A549 (cell line): ENCODE measurements at regions not wholly inside any gene's neighbourhood (a gene's known extent, or its start where the extent isn't known, plus 50 kb on each side); places are given as distances from the start of the nearest gene placed in this dataset.

Experiments
- ATAC-seq, 2 experiments: fragments of 200-7000 bp in 1 of 2; fragments of >200 bp in 1 of 2; cut with Nextera tagmentation in 1 of 2; cut with Tn5 transposase in 1 of 2; 3 replicates each; pipeline versions ENCODE4 v1.8.0 to v1.9.1; 2018 to 2020; ENCODE audit warnings: mild to moderate bottlenecking in 1 of 2, moderate library complexity in 1 of 2
- CTCF ChIA-PET: fragments of 300-600 bp; sonication (Branson Sonifier 250); formaldehyde crosslinking; extraction: SDS; loops from one replicate; lab custom pipeline; 2021; ENCODE audit warnings: antibody characterized with exemption, inconsistent platforms; lab: Yijun Ruan, JAX
- POLR2A ChIA-PET: fragments of 350-600 bp; formaldehyde crosslinking; extraction: SDS; loops from one replicate; lab custom pipeline; 2021; ENCODE audit warnings: antibody characterized with exemption, inconsistent platforms; lab: Yijun Ruan, JAX
- DNase-seq, 2 experiments: peaks; one replicate each; pipeline versions ENCODE4 v3.0.0 to v3.0.0-alpha.2; 2011 to 2016; ENCODE audit warnings: low read depth in 1 of 2, low spot score in 1 of 2
- FAIRE-seq: peaks from 2 replicates; lab custom pipeline; 2011; peaks lifted over from hg19 to GRCh38; lab: Jason Lieb, UNC
- H3K27ac ChIP-seq, 2 experiments: fragments of >200 bp; sonication (Bioruptor Twin); formaldehyde crosslinking; 3 replicates each; pipeline ENCODE4 v1.5.1; 2016 to 2017
- H3K4me1 ChIP-seq: fragments of >200 bp; sonication (Bioruptor Twin); formaldehyde crosslinking; 3 replicates; pipeline ENCODE4 v1.6.1; 2016
- H3K4me2 ChIP-seq: fragments of >200 bp; sonication (Bioruptor Twin); formaldehyde crosslinking; 3 replicates; pipeline ENCODE4 v1.6.1; 2016
- H3K4me3 ChIP-seq: fragments of >200 bp; sonication (Bioruptor Twin); formaldehyde crosslinking; 3 replicates; pipeline ENCODE4 v1.5.1; 2016
- H3K9me3 ChIP-seq: fragments of >200 bp; sonication (Bioruptor Twin); formaldehyde crosslinking; 3 replicates; pipeline ENCODE4 v1.6.1; 2016
- CEBPB ChIP-seq, 2 experiments: fragments of >200 bp in 1 of 2; sonication (Bioruptor Twin) in 1 of 2; formaldehyde crosslinking in 1 of 2; IDR thresholded peaks; 2 replicates each; pipeline ENCODE4 v1.6.1; 2012 to 2016
- CHD4 ChIP-seq: fragments of 200-600 bp; sonication (generic); IDR thresholded peaks from 2 replicates; pipeline ENCODE4 v1.6.1; 2016; ENCODE audit warnings: antibody characterized with exemption, mild to moderate bottlenecking, borderline replicate concordance
- CTCF ChIP-seq: fragments of >200 bp; sonication (Bioruptor Twin); formaldehyde crosslinking; IDR thresholded peaks from 3 replicates; pipeline ENCODE4 v1.5.1; 2016
- EHF ChIP-seq: fragments of 250-450 bp; sonication (Bioruptor Pico); IDR thresholded peaks from 2 replicates; pipeline ENCODE4 v1.5.0; 2020; ENCODE audit warnings: mild to moderate bottlenecking
- EHMT2 ChIP-seq: fragments of 200-600 bp; sonication (generic); IDR thresholded peaks from 2 replicates; pipeline ENCODE4 v1.6.1; 2016; ENCODE audit warnings: antibody characterized with exemption, low read depth, mild to moderate bottlenecking, moderate library complexity
- ESRRA ChIP-seq: fragments of 150-350 bp; IDR thresholded peaks from 2 replicates; pipeline ENCODE4 v1.6.1; 2014; ENCODE audit warnings: mild to moderate bottlenecking, low read length, borderline replicate concordance
- FOSL2 ChIP-seq, 2 experiments: fragments of 450-650 bp in 1 of 2; fragments of >200 bp in 1 of 2; sonication (Bioruptor Twin) in 1 of 2; formaldehyde crosslinking; IDR thresholded peaks; 2 replicates each; pipeline versions ENCODE4 v1.5.0 to v1.6.1; 2016 to 2020; ENCODE audit warnings: mild to moderate bottlenecking in 1 of 2, moderate library complexity in 1 of 2
- HDAC2 ChIP-seq: fragments of 200-600 bp; sonication (generic); IDR thresholded peaks from 2 replicates; pipeline ENCODE4 v1.6.1; 2016
- HEYL ChIP-seq: fragments of 250-450 bp; sonication (Bioruptor Pico); IDR thresholded peaks from 2 replicates; pipeline ENCODE4 v1.8.0; 2021; ENCODE audit warnings: mild to moderate bottlenecking, moderate library complexity
- HMGXB4 ChIP-seq: fragments of 250-450 bp; sonication (Bioruptor Pico); IDR thresholded peaks from 2 replicates; pipeline ENCODE4 v1.5.0; 2021; ENCODE audit warnings: mild to moderate bottlenecking, moderate library complexity, borderline replicate concordance
- HOXB13 ChIP-seq: fragments of 250-450 bp; sonication (Bioruptor Pico); IDR thresholded peaks from 2 replicates; pipeline ENCODE4 v1.5.0; 2020; ENCODE audit warnings: low read depth, mild to moderate bottlenecking, moderate library complexity
- HOXB5 ChIP-seq: fragments of 250-450 bp; sonication (Bioruptor Pico); IDR thresholded peaks from 2 replicates; pipeline ENCODE4 v1.5.0; 2020; ENCODE audit warnings: mild to moderate bottlenecking, moderate library complexity
- JUN ChIP-seq, 2 experiments: fragments of >200 bp; sonication (Bioruptor Twin); formaldehyde crosslinking; IDR thresholded peaks; 2 replicates in 1 of 2; 3 replicates in 1 of 2; pipeline ENCODE4 v1.6.1; 2016 to 2017
- MAFK ChIP-seq: fragments of 450-650 bp; IDR thresholded peaks from 2 replicates; pipeline ENCODE4 v1.6.1; 2014; ENCODE audit not compliant: partially characterized antibody
- NFE2L2 ChIP-seq: fragments of 150-350 bp; conservative IDR thresholded peaks from 2 replicates; pipeline ENCODE4 v1.6.1; 2014; ENCODE audit warnings: low read length
- NPAS2 ChIP-seq: fragments of 250-450 bp; sonication (Bioruptor Pico); IDR thresholded peaks from 2 replicates; pipeline ENCODE4 v1.8.0; 2022; ENCODE audit warnings: mild to moderate bottlenecking, moderate library complexity, borderline replicate concordance
- POLR2AphosphoS2 ChIP-seq: conservative IDR thresholded peaks from 2 replicates; pipeline ENCODE4 v1.6.1; 2012; ENCODE audit warnings: low read length, improper control_type of control experiment, inconsistent platforms
- RAD21 ChIP-seq, 2 experiments: fragments of >200 bp in 1 of 2; sonication (Bioruptor Twin) in 1 of 2; formaldehyde crosslinking in 1 of 2; IDR thresholded peaks in 1 of 2; conservative IDR thresholded peaks in 1 of 2; 2 replicates in 1 of 2; 3 replicates in 1 of 2; pipeline ENCODE4 v1.6.1; 2012 to 2018; ENCODE audit warnings: inconsistent platforms in 1 of 2
- RARB ChIP-seq: fragments of 250-450 bp; sonication (Bioruptor Pico); IDR thresholded peaks from 2 replicates; pipeline ENCODE4 v1.8.0; 2021; ENCODE audit warnings: mild to moderate bottlenecking, moderate library complexity
- RCOR1 ChIP-seq: fragments of 150-350 bp; IDR thresholded peaks from 2 replicates; pipeline ENCODE4 v1.6.1; 2014; ENCODE audit warnings: antibody characterized with exemption, low read length, low read depth
- RFX5 ChIP-seq: fragments of 450-650 bp; IDR thresholded peaks from 2 replicates; pipeline ENCODE4 v1.7.1; 2014; ENCODE audit warnings: antibody characterized with exemption, mild to moderate bottlenecking, moderate library complexity
- SMC3 ChIP-seq: fragments of >200 bp; sonication (Bioruptor Twin); formaldehyde crosslinking; IDR thresholded peaks from 3 replicates; pipeline ENCODE4 v1.6.1; 2018; ENCODE audit warnings: inconsistent platforms
- SREBF2 ChIP-seq: fragments of 450-650 bp; IDR thresholded peaks from 2 replicates; pipeline ENCODE4 v1.6.1; 2014; ENCODE audit warnings: mild to moderate bottlenecking, moderate library complexity
- TP53 ChIP-seq: fragments of 250-450 bp; sonication (Bioruptor Pico); IDR thresholded peaks from 2 replicates; pipeline ENCODE4 v1.5.0; 2021; ENCODE audit warnings: mild to moderate bottlenecking, moderate library complexity
- ZFP36 ChIP-seq: fragments of 450-650 bp; IDR thresholded peaks from 2 replicates; pipeline ENCODE4 v1.6.1; 2014; ENCODE audit warnings: borderline replicate concordance; ENCODE audit not compliant: partially characterized antibody
- ZNF302 ChIP-seq: fragments of 250-450 bp; sonication (Bioruptor Pico); IDR thresholded peaks from 2 replicates; pipeline ENCODE4 v1.9.0; 2021; ENCODE audit warnings: inconsistent platforms, mild to moderate bottlenecking, moderate library complexity
- WGBS: methylation state at CpG from one replicate; pipeline ENCODE4 v1.1.6; 2017; ENCODE audit errors: missing lambda C conversion rate; 5-methylcytosine and 5-hydroxymethylcytosine counted together
- TF ChIP-seq, protein P1 (sequence below): fragments of 150-350 bp; IDR thresholded peaks from 2 replicates; pipeline ENCODE4 v1.6.1; 2014; ENCODE audit warnings: low read depth, mild to moderate bottlenecking, low read length
- TF ChIP-seq, protein P2 (sequence below): fragments of >200 bp; sonication (Bioruptor Twin); formaldehyde crosslinking; IDR thresholded peaks from 2 replicates; pipeline ENCODE4 v1.6.1; 2016

DNA sequence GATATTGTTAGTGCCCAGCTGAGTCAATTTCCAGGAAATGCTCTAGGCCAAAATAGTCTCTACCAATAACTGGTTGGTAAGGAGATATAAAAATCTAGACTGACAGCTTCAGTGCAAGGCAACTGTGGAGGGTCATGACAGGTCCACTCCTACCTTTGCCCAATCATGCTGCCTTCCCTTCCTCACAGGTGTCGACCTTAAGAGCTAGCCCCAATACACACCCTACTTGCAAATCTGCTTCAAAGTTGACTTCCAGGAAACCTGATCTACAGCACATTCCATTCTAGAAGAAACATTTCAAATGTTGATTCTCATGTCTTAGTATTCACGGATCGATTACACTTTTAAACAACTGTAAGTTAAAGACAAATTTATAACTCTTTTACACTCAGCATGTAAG lies 1455.5 kb downstream of the TECRL start:
- Histone ChIP-seq H3K9me3 (no peaks in the 10 kb centered on the region), H3K4me3 (no peak overlapping the region), H3K4me1 (no peaks in the 10 kb centered on the region), H3K27ac (no peak overlapping the region), H3K4me2 (no peak overlapping the region)
- POLR2A ChIA-PET, result no interaction called here
- DNase-seq, result no peak
- FAIRE-seq, result no peak
- CTCF ChIA-PET, result no interaction called here
- ATAC-seq, result no peak
- WGBS, result 11% methylated on average over 3 of the region's 3 CpGs
- no peak for TF ChIP-seq HOXB5 (CRISPR knock-in tag)
- no peak for TF ChIP-seq HEYL
- no peak for TF ChIP-seq POLR2AphosphoS2
- no peak for TF ChIP-seq ESRRA
- TF ChIP-seq, protein P1, sequence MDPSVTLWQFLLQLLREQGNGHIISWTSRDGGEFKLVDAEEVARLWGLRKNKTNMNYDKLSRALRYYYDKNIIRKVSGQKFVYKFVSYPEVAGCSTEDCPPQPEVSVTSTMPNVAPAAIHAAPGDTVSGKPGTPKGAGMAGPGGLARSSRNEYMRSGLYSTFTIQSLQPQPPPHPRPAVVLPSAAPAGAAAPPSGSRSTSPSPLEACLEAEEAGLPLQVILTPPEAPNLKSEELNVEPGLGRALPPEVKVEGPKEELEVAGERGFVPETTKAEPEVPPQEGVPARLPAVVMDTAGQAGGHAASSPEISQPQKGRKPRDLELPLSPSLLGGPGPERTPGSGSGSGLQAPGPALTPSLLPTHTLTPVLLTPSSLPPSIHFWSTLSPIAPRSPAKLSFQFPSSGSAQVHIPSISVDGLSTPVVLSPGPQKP, result no peak
- no peak for TF ChIP-seq RFX5
- TF ChIP-seq, protein P2, sequence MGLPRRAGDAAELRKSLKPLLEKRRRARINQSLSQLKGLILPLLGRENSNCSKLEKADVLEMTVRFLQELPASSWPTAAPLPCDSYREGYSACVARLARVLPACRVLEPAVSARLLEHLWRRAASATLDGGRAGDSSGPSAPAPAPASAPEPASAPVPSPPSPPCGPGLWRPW, result no peak
- TF ChIP-seq SMC3, result no peak
- no peak for TF ChIP-seq RARB (CRISPR knock-in tag)
- no peak for TF ChIP-seq TP53 (CRISPR knock-in tag)
- no peak for TF ChIP-seq JUN (IDR thresholded peaks at IDR 0.05)
- TF ChIP-seq MAFK, result no peak
- no peak for TF ChIP-seq FOSL2 (IDR thresholded peaks at IDR 0.05)
- no peak for TF ChIP-seq FOSL2 (CRISPR knock-in tag; IDR thresholded peaks at IDR 0.05)

DNA sequence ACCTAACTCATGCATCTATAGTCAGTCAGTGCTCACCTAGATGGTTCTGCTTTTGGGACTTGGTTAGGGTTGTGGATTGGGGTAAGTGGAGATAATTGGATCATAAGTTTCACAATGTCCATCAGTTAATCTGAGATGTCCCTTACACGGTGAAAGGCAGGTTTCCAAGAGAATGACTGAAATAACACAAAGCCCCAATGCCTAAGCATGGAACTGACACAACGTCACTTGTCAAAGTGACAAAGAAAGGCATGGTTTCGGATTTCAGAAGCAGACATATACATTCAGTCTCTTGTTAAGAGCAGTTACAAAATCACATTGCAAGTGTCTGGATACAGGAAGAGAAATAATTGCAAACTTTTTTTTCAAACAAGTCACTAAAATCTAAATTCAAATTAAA lies 1456.9 kb downstream of the TECRL start:
- Histone ChIP-seq H3K4me2 (no peak overlapping the region), H3K9me3 (no peaks in the 10 kb centered on the region), H3K4me1 (no peaks in the 10 kb centered on the region), H3K27ac (no peak overlapping the region), H3K4me3 (no peak overlapping the region)
- ChIA-PET POLR2A (no interaction called here), CTCF (no interaction called here)
- TF ChIP-seq RCOR1 (no peak), NFE2L2 (no peak), EHMT2 (no peak), EHF (CRISPR knock-in tag) (no peak), HOXB13 (CRISPR knock-in tag) (no peak), ZNF302 (no peak), CHD4 (no peak), CEBPB (IDR thresholded peaks at IDR 0.05) (no peak), HOXB5 (CRISPR knock-in tag) (no peak)
- DNase-seq (no peak), ATAC-seq (no peak), FAIRE-seq (no peak)
- WGBS, result 32% methylated on average over 3 of the region's 3 CpGs

DNA sequence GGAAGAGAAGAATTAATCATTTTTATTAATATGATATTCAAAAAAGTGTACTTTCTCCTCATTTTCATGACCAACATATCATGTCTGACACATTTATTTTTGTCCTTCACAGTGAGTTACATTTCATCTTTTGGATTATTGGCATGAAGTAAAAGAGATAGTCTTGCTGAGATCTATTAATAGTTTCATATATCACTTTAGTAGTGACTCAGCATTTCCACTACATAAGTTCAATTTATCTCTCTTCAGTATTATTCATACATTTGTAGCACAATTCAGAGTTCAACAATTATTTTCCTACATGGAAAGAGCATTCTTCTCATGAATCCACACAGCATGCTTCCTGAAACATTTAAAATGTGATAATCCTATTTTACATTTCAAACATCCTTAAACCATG lies 1461.1 kb downstream of the TECRL start:
- CTCF ChIA-PET, result no interaction called here
- ATAC-seq (no peak), DNase-seq (no peak), FAIRE-seq (no peak)
- TF ChIP-seq MAFK (peak; percentile 41), RCOR1 (no peak)
- H3K4me3 ChIP-seq, result no peak overlapping the region
- H3K4me2 ChIP-seq, result no peak overlapping the region
- H3K27ac ChIP-seq, result no peak overlapping the region
- no peaks in the 10 kb centered on the region for H3K4me1 ChIP-seq
- POLR2A ChIA-PET, result no interaction called here
- no peaks in the 10 kb centered on the region for H3K9me3 ChIP-seq

- no peak for FAIRE-seq
- Histone ChIP-seq H3K27ac (no peak overlapping the region), H3K4me1 (no peaks in the 10 kb centered on the region), H3K4me2 (no peak overlapping the region), H3K9me3 (no peaks in the 10 kb centered on the region), H3K4me3 (no peak overlapping the region)
- ChIA-PET POLR2A (no interaction called here), CTCF (interaction anchor here (0.5 to 0.6 kb wide), 2 partner anchors 23 to 1247 kb away, joined by 3 read pairs; no protein-coding TSS in a partner anchor)
- ATAC-seq, result no peak
- DNase-seq, result peak in 1 of 2 experiments; percentile 16
- TF ChIP-seq HDAC2 (no peak), CTCF (no peak), RAD21 (conservative IDR thresholded peaks at IDR 0.05 in 1 of 2, IDR thresholded peaks at IDR 0.05 in 1 of 2) (no peak), ZFP36 (no peak), SREBF2 (no peak), HMGXB4 (CRISPR knock-in tag) (no peak), POLR2AphosphoS2 (no peak), TP53 (CRISPR knock-in tag) (no peak), NPAS2 (CRISPR knock-in tag) (no peak)
- TF ChIP-seq, protein P2, result no peak
Observed at GRCh38 chr4:62940229-62940628, 1469.0 kb downstream of the TECRL start.
